GM18867 (cell line): ENCODE measurements at regions not wholly inside any gene's neighbourhood (a gene's known extent, or its start where the extent isn't known, plus 50 kb on each side); places are given as distances from the start of the nearest gene placed in this dataset.
"Not testable (repeated sequence)": the region's sequence is repeated elsewhere in the genome, so short reads cannot be mapped to it uniquely, and the experiment has no call there.

Source experiments
- ATAC-seq: cut with Tn5 transposase; IDR thresholded peaks from one replicate; pipeline ENCODE4 v1.9.1; 2021; ENCODE audit warnings: mild to moderate bottlenecking, moderate library complexity; ENCODE audit not compliant: unreplicated experiment

- no peak for ATAC-seq
These were observed 1239.1 kb downstream of the CDH12 start for GRCh38 chr5:21613971-21614488.

- no peak for ATAC-seq
These were observed 1249.3 kb downstream of the CDH12 start for GRCh38 chr5:21603796-21604195.

GRCh38 chr5:21594566-21594965 is 1258.6 kb downstream of the CDH12 start:
- no peak for ATAC-seq

- no peak for ATAC-seq
These were observed 1259.9 kb downstream of the CDH12 start for GRCh38 chr5:21593261-21593660.

- ATAC-seq: no peak
These were observed 1271.6 kb downstream of the CDH12 start for GRCh38 chr5:21581508-21581907.

- ATAC-seq: no peak
These were observed 1278.2 kb downstream of the CDH12 start for GRCh38 chr5:21574961-21575360.

- ATAC-seq: no peak
These were observed 1278.7 kb downstream of the CDH12 start for GRCh38 chr5:21574438-21574837.

- no peak for ATAC-seq
These were observed 1279.5 kb downstream of the CDH12 start for GRCh38 chr5:21573416-21574314.

- not testable (repeated sequence) for ATAC-seq
These were observed 1281.9 kb downstream of the CDH12 start for GRCh38 chr5:21571196-21571595.

- not testable (repeated sequence) for ATAC-seq
These were observed 1294.0 kb downstream of the CDH12 start for GRCh38 chr5:21559109-21559508.

GRCh38 chr5:21552263-21552662 is 1300.9 kb downstream of the CDH12 start:
- not testable (repeated sequence) for ATAC-seq

- not testable (repeated sequence) for ATAC-seq
These were observed 1302.2 kb downstream of the CDH12 start for GRCh38 chr5:21550916-21551315.

GRCh38 chr5:21547656-21548055 is 1305.5 kb downstream of the CDH12 start:
- ATAC-seq: not testable (repeated sequence)

- not testable (repeated sequence) for ATAC-seq
These were observed 1318.0 kb downstream of the CDH12 start for GRCh38 chr5:21535114-21535513.

- ATAC-seq: not testable (repeated sequence)
These were observed 1332.0 kb downstream of the CDH12 start for GRCh38 chr5:21521157-21521556.

- not testable (repeated sequence) for ATAC-seq
These were observed 1356.2 kb downstream of the CDH12 start for GRCh38 chr5:21496926-21497325.

GRCh38 chr5:21496056-21496455 is 1357.1 kb downstream of the CDH12 start:
- not testable (repeated sequence) for ATAC-seq

GRCh38 chr5:21495235-21495634 is 1357.9 kb downstream of the CDH12 start:
- ATAC-seq: not testable (repeated sequence)

GRCh38 chr5:21494033-21494432 is 1359.1 kb downstream of the CDH12 start:
- not testable (repeated sequence) for ATAC-seq

- not testable (repeated sequence) for ATAC-seq
These were observed 1362.0 kb downstream of the CDH12 start for GRCh38 chr5:21491182-21491581.

- not testable (repeated sequence) for ATAC-seq
These were observed 1364.3 kb downstream of the CDH12 start for GRCh38 chr5:21488828-21489227.

GRCh38 chr5:21485458-21486000 is 1367.6 kb downstream of the CDH12 start:
- ATAC-seq: not testable (repeated sequence)
